HG03066 (cell line): ENCODE measurements at regions not wholly inside any gene's neighbourhood (a gene's known extent, or its start where the extent isn't known, plus 50 kb on each side); places are given as distances from the start of the nearest gene placed in this dataset.

Experiments used
- ATAC-seq: cut with Tn5 transposase; IDR thresholded peaks from one replicate; pipeline ENCODE4 v1.9.1; 2021; ENCODE audit warnings: low read depth; ENCODE audit not compliant: unreplicated experiment

GRCh38 chr4:35189988-35190613 lies 1054.2 kb downstream of the ARAP2 start:
- ATAC-seq, result no peak

- ATAC-seq, result no peak
These were observed 1042.9 kb downstream of the ARAP2 start for GRCh38 chr4:35201403-35201802.

GRCh38 chr4:35216636-35217035 lies 1027.7 kb downstream of the ARAP2 start:
- ATAC-seq, result no peak

- no peak for ATAC-seq
These were observed 1027.0 kb downstream of the ARAP2 start for GRCh38 chr4:35217331-35217730.

- no peak for ATAC-seq
These were observed 1016.0 kb downstream of the ARAP2 start for GRCh38 chr4:35228313-35228712.

- ATAC-seq, result no peak
These were observed 1015.3 kb downstream of the ARAP2 start for GRCh38 chr4:35229021-35229420.

GRCh38 chr4:35237924-35238323 lies 1006.4 kb downstream of the ARAP2 start:
- no peak for ATAC-seq

GRCh38 chr4:35238793-35239192 lies 1005.5 kb downstream of the ARAP2 start:
- ATAC-seq, result no peak

GRCh38 chr4:35246493-35246892 lies 997.8 kb downstream of the ARAP2 start:
- no peak for ATAC-seq

- ATAC-seq, result no peak
These were observed 997.3 kb downstream of the ARAP2 start for GRCh38 chr4:35247047-35247446.

GRCh38 chr4:35250331-35250730 lies 994.0 kb downstream of the ARAP2 start:
- ATAC-seq, result no peak

GRCh38 chr4:35250761-35251160 lies 993.6 kb downstream of the ARAP2 start:
- ATAC-seq, result no peak

- no peak for ATAC-seq
These were observed 992.2 kb downstream of the ARAP2 start for GRCh38 chr4:35252071-35252470.

- ATAC-seq, result no peak
These were observed 991.4 kb downstream of the ARAP2 start for GRCh38 chr4:35252866-35253265.

- ATAC-seq, result no peak
These were observed 991.0 kb downstream of the ARAP2 start for GRCh38 chr4:35253331-35253730.

GRCh38 chr4:35286434-35286833 lies 957.9 kb downstream of the ARAP2 start:
- no peak for ATAC-seq

GRCh38 chr4:35300996-35301774 lies 943.1 kb downstream of the ARAP2 start:
- no peak for ATAC-seq

GRCh38 chr4:35315419-35315818 lies 928.9 kb downstream of the ARAP2 start:
- ATAC-seq, result no peak

GRCh38 chr4:35325908-35326453 lies 918.3 kb downstream of the ARAP2 start:
- ATAC-seq, result no peak

GRCh38 chr4:35342833-35343232 lies 901.5 kb downstream of the ARAP2 start:
- ATAC-seq, result no peak

GRCh38 chr4:35347276-35347675 lies 897.0 kb downstream of the ARAP2 start:
- no peak for ATAC-seq

- no peak for ATAC-seq
These were observed 886.2 kb downstream of the ARAP2 start for GRCh38 chr4:35358001-35358584.
